ENCODE measurements at regions not wholly inside any gene's neighbourhood (a gene's known extent, or its start where the extent isn't known, plus 50 kb on each side); places are given as distances from the start of the nearest gene placed in this dataset.

DNA sequence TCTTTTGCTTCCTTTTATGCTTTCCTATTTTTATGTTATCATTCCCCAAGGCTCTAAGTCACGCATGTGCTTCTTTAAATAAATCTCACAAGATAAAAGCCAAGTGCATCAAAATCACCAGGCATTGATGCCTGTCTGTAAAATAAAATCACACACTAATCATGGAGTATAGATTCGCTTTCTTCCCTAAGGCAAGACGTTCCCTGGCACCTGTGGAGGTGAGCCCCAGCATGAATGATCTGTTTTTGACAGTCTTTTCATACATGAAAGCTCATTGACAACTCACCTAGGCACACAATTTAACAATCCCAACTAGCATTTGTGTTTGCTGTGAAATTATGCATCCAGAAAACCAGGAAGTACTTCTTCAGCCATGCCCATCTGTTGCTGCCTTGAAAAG, 146.9 kb upstream of the DMAC1 start:
- Histone ChIP-seq H4K8ac (replicated peaks; ENCODE audit: insufficient read length, low read depth, low read length) (no peak overlapping the region), H3K14ac (ENCODE audit: insufficient read depth, low read length) (no peak overlapping the region), H4K20me1 (ENCODE audit: control insufficient read depth, insufficient read depth, insufficient read length) (no peaks in the 10 kb centered on the region), H3K27me3 (ENCODE audit: insufficient read depth, low read length) (no peaks in the 10 kb centered on the region), H3K4ac (ENCODE audit: low read depth, low read length) (no peak overlapping the region), H3K23ac (ENCODE audit: insufficient read length, low read depth, low read length) (no peak overlapping the region), H3K79me2 (ENCODE audit: insufficient read depth, low read length) (no peaks in the 10 kb centered on the region), H4K5ac (ENCODE audit: insufficient read length, low read depth, low read length) (no peak overlapping the region), H2BK120ac (ENCODE audit: low read depth, low read length, poor library complexity, severe bottlenecking) (no peak overlapping the region), H3K4me2 (ENCODE audit: insufficient read depth, insufficient read length, low read length) (no peak overlapping the region), H2BK15ac (ENCODE audit: low read depth, low read length) (no peak overlapping the region), H3T11ph (ENCODE audit: low read length) (no peak overlapping the region), H3K79me1 (ENCODE audit: insufficient read depth, low read depth, low read length, poor library complexity, severe bottlenecking) (no peaks in the 10 kb centered on the region), H3K4me1 (ENCODE audit: insufficient read depth, low read length) (no peaks in the 10 kb centered on the region), H3K56ac (ENCODE audit: insufficient read length, low read depth, low read length) (no peak overlapping the region), H2AK5ac (ENCODE audit: insufficient read length, low read length) (no peak overlapping the region), H4K91ac (ENCODE audit: insufficient read length, low read depth, low read length) (no peak overlapping the region), H3K9me3 (ENCODE audit: control insufficient read depth, low read depth, low read length) (no peaks in the 10 kb centered on the region), H3K23me2 (ENCODE audit: insufficient read length, low read depth, low read length, poor library complexity, severe bottlenecking) (no peaks in the 10 kb centered on the region), H2BK20ac (ENCODE audit: low read depth, low read length, poor library complexity, severe bottlenecking) (no peak overlapping the region), H3K27ac (ENCODE audit: insufficient read length, low read depth, low read length) (no peak overlapping the region), H3K9ac (ENCODE audit: extremely low read depth, insufficient read length, low read length) (no peak overlapping the region), H2BK5ac (ENCODE audit: insufficient read length, low read length) (no peak overlapping the region), H2BK12ac (ENCODE audit: insufficient read length, low read depth, low read length) (no peak overlapping the region), H3K18ac (ENCODE audit: insufficient read length, low read depth, low read length) (no peak overlapping the region), H2AFZ (ENCODE audit: low read length) (no peak overlapping the region)
- TF ChIP-seq, protein P1, sequence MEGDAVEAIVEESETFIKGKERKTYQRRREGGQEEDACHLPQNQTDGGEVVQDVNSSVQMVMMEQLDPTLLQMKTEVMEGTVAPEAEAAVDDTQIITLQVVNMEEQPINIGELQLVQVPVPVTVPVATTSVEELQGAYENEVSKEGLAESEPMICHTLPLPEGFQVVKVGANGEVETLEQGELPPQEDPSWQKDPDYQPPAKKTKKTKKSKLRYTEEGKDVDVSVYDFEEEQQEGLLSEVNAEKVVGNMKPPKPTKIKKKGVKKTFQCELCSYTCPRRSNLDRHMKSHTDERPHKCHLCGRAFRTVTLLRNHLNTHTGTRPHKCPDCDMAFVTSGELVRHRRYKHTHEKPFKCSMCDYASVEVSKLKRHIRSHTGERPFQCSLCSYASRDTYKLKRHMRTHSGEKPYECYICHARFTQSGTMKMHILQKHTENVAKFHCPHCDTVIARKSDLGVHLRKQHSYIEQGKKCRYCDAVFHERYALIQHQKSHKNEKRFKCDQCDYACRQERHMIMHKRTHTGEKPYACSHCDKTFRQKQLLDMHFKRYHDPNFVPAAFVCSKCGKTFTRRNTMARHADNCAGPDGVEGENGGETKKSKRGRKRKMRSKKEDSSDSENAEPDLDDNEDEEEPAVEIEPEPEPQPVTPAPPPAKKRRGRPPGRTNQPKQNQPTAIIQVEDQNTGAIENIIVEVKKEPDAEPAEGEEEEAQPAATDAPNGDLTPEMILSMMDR (conservative IDR thresholded peaks at IDR 0.05) = no peak
- Mint-ChIP-seq H3K27ac (no peak overlapping the region), H3K36me3 (ENCODE audit: insufficient read depth in 1 of 3, low read depth in 3 of 3) (no peaks in the 10 kb centered on the region), H3K4me1 (no peaks in the 10 kb centered on the region), H3K9me3 (no peaks in the 10 kb centered on the region), H3K27me3 (ENCODE audit: low read depth) (no peaks in the 10 kb centered on the region), H3K4me3 (no peak overlapping the region)
- WGBS (ENCODE audit: extremely low coverage, insufficient read length, low lambda C conversion rate) = no CpG with 5 or more reads among the region's 3 CpGs
- DNase-seq = no peak

Measured in H9 (cell line).